Occipital lobe (tissue), 1 donor: ENCODE measurements at regions not wholly inside any gene's neighbourhood (a gene's known extent, or its start where the extent isn't known, plus 50 kb on each side); places are given as distances from the start of the nearest gene placed in this dataset.
"Not testable (repeated sequence)": the region's sequence is repeated elsewhere in the genome, so short reads cannot be mapped to it uniquely, and the experiment has no call there.

Experiments
- DNase-seq: peaks from one replicate; lab custom pipeline; 2025; lab: John Stamatoyannopoulos, UW

DNA sequence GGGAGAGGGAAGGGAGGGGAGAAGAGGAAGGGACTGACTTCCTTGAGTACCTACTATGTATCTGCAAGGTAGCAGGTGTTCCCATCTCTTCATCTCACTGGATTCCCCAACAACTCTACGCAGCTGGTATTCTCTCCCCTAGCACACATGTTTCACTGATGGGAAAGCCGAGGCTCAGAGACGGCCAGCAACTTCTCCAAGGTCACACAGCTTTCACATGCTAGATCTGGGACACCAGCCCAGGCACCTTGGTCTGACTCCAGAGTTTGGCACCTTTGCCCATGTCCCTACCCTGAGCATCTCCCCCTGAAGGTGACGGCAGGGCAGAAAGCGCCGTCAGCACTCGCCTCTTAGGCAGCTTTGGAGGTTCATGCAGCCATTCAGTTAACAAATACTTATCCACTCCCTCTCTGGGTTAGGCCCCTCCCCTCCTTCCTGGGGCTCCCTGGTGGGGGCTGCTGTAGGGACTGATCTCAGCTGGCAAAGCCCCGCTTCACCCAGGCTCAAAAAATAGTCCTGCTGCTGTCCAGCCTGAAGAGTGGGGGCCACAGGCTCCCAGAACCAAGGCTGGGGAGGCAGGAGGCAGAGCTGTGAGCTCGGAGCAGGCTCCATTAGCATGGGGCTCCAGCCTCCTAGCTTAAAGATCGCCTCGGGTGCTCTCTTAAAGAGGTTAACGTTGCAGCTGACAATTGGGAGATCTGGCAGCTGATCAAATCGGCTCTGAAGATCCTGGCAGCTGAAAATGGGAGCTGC is 79.4 kb downstream of the IGLL1 start:
- no peak for DNase-seq

DNA sequence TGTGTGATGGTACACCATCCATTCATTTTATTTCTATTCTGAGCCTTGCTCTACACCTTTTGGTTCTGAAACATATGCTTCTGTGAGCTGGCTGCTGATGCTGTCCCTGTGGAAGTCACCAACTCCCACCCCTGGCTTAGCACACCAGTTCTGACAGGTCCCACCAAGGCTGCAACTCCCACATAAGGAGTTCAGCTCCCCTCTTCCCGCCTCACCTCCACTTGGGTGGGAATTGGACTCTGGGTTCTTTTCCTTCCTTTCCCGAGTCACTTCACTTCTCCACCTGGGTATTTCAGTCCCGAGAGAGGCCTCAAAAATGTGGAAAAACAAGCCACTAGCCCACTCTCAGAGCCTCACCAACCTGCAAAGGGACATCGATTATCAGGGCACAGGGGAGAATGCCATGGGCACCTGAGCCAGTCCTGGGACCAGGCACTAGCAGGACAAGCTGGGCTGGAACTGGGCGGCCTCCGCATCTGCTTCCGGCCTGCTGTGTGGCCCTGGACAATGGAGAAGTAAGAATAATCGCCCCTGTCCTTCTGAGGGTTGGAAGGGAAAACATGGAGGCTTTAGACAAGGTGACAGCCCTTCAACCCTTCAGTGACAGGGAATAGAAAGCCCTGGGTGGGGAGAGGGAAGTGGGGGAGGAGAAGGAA is 80.1 kb downstream of the IGLL1 start:
- DNase-seq, result no peak

DNA sequence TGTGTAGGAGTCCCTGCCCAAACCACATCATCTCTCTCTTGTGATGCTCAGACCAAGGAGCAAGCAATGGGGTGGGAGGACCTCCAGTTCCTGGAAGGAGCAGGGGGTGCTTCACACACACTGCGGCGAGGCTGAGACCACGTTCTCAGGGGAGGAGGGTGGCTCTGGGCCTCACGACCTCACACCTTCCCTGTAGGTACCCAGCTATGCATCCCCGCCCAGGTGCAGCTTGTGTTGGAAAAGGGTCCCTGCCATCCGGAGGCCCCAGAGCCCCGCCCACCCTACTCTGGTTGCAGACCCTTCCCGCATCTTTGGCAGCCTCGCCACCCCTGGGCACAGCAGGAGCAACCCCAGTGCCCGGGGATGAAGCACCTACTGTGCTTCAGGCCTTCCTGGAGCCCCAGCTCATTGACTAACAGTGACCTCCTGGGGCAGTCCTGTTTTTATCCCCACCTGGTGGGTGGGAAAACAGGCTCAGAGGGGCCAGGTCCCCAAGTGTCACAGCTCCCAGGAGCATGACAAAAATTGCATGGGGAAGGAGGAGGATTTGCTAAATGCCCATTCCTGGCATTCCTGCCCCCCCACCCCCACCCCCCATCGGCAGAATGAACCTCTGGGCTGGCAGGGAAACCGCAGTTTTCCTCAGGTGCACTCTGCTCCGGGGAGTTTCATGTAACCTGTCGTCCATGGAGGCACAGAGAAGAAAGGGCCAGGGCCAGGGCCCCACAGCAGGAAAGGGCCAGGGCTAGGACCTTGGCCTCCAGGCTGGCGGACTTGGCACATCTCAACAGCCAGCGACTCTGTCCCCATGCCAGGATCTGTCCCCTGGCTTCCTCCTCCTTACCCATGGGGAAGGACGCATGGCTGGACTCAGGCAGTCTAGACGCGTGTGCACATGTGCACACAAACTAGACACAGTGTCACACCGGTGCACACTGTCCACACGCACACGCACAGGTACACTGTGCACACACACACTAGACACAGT is 81.0 kb downstream of the IGLL1 start:
- no peak for DNase-seq

DNA sequence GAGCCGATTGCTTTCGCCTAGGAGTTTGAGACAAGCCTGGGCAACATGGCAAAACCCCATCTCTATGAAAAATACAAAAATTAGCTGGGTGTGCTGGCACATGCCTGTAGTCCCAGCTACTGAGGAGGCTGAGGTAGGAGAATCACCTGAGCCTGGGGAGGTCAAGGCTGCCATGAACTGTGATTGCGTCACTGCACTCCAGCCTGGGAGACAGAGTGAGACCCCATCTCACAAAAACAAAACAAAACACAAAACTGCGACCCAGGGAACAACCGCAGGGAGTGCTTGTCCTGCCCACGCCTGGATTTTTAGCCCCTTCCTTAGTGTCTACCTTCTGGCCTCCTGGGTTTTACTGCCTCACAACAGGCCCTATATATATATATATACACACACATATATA is 82.2 kb downstream of the IGLL1 start:
- DNase-seq, result not testable (repeated sequence)

DNA sequence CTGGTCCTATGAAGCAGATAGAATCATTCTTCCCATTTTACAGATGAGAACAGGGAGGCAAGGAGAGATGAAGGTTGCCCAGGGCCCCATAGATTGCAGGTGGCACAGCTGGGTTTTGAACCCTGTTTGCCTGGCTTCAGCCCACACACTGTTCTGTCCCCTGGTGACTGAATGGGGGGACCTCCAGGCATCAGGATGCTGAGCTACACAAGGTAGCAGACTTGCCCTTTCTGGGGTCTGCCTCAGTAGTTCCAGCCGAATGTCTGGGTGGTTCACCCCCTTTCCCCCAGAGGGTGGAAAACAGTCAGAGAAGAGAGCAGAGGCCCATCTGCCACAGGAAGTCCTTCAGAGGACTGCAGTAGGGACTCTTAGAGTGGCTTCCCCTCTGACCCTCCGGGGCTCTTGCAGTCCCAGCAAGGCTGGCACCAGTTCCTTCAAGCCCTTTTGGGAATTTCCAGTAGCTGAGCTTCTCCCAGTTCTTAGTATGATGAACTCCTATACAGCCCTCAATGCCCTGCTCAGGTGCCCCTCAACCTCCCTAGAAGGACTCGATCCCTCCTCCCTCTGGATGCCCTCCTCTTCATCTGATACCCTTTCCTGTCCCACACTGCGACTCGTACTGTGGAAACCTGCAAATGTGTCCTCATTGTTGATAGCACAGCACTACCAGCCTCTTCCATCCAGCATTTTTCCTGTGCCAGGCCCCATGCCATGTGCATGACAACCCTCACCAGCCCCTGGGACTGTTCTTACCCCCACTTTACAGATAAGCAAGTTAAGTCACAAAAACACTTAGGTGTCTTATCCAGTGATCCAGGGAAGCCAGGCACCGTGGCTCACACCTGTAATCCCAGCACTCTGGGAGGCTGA is 82.8 kb downstream of the IGLL1 start:
- DNase-seq, result no peak

DNA sequence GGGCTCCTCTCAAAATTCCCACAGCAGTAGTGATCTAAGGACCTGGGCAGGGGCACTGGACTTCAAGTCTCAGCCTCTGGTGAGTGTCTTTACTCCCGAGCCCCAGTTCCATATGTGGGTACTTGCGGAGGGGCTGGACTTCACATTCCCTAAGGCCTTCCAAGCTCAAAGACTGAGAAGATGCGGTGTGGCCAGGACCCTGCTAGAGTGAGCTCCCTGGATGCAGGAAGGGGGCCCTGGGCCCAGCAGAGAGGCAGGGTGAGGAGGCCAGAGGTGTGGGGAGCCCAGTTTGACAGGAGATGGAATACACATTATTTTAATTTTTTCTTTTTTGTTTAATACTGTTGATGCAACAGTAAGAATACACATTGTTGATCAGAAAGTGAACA is 83.7 kb downstream of the IGLL1 start:
- no peak for DNase-seq

DNA sequence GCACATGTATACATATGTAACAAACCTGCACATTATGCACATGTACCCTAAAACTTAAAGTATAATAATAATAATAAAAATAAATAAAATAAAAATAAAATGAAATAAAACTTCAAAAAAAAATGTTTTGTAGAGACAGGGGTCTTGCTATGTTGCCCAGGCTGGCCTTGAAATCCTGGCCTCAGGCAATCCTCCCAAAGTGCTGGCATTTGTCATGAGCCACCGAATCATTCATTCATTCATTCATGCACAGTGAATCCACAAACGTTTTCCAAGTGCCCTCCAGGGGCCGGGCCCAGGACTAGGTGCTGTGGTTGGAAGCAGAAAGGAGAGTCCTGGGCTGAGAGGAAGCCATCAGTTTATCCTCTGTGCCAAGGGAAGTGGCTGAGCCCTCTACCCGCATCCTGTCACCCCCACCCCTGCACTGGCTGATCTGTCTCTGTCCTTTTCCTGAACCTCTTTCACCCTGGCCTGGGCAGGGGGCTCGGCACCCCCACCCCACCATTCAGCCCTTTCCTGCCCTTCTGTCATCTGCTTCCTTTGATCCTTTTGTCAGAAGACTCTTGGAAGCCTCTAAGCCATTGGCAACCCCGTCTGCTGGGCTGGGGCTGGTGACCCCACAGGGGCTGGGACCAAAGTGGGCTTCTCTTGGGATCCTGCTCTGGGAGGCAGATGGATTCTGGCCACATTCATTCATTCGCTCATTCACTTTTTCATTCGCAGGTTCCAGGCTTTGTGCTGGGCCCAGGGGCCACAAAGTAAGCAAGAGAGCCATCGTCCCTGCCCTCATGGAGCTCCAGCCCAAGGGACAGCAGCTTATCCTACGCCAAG is 84.3 kb downstream of the IGLL1 start:
- DNase-seq, result no peak

DNA sequence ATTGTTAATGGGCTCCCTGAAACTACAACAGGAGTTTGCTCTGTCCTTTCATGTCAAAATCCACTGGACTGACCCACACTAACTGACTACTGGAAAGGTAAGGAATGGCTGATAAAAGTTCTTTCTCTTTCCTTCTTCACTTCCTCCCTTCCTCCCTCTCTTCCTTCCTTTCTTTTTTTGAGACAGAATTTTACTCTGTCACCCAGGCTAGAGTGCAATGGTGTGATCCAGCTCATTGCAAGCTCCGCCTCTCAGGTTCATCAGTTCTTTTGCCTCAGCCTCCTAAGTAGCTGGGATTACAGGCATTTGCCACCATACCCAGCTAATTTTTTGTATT is 85.2 kb downstream of the IGLL1 start:
- DNase-seq, result no peak

DNA sequence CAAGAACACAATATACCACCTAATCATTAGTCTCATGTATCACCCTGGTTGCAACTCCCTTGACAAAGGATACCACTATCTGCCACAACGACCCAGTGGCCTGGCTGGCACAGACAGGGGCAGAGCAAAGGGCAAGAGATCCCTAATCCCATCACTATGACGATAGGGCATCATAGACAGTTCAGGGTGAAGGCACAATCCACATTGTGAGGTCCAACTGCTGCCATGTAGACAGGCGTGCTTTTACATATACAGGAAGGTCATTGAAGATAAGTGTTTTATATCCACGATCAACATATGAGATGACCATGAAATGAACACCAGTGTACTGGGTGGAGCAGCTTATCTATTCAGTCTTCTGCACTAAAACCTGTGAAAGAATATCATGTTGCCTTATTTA is 94.6 kb downstream of the IGLL1 start:
- no peak for DNase-seq

DNA sequence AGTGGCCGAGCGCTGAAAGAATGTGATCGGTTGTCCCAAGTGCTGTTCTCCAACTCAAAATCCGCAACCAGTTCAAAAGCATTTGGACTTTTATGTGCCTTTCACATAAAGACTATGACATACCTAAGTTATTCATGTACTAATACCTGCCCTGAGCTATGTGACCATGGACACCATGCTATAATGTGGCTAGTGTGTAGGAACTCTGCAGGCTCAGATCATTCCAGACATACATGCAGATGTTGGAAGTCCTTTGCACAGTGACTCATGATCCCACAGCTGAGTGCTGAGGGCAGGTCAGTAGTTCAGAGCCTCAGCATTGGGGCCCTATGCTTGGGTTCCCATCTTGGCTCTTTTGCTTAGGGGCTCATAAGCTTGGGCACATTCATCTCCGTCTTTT is 95.4 kb downstream of the IGLL1 start:
- no peak for DNase-seq

DNA sequence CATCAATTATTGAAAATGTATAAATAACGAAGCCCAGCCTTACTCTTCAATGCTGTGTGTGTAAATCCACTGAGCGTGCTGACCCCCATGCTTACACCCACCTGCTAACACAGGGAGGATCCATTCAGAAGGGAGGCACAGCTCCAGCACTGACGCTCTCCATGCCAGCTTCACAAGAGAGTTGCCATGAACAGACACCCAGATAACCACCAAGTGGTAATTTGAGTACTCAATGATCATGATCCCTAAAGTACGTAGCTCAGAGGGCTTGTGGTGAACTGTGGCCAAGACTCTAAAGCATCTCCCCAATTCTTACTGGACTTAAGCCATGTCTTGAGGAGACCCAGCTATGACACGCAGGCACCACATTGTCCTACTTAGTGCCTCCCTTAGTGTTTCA is 98.7 kb downstream of the IGLL1 start:
- DNase-seq, result no peak

DNA sequence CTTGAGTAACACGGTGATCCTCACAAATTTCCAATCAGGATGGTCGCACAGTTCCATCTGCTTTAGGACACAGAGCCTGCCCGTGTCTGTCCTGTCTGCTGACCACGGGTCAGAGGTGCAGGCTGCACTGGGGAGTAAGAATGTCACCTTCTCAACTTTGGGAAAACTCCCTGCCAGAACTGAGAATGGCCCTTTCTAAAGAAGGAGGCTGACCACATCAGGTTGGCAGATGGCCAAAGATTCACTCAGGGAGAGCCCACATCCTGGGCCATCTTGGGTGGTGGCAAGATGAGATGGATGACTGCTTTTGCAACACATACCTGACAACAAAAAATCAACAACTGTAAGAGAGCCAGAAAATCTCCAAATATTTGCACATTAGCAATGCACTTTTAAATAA is 101.9 kb downstream of the IGLL1 start:
- DNase-seq, result no peak

DNA sequence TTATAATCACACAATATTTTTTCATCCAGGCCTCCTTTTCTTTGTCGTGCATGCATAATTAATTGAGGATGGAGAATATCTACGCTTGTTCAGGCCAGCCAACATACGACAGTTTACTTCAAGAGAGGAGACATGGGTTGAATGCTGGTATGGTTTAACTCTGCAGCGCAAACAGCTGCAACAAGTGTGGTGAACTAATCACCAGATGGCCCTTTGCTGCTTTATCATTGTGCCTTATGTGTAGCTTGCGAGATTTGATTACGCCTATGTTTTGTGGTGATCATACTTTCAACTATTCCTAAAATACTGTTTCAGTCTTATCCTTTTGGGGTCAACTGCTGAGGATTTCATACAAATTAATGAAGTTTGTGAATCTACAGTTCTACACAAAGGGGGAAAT is 105.6 kb downstream of the IGLL1 start:
- not testable (repeated sequence) for DNase-seq

DNA sequence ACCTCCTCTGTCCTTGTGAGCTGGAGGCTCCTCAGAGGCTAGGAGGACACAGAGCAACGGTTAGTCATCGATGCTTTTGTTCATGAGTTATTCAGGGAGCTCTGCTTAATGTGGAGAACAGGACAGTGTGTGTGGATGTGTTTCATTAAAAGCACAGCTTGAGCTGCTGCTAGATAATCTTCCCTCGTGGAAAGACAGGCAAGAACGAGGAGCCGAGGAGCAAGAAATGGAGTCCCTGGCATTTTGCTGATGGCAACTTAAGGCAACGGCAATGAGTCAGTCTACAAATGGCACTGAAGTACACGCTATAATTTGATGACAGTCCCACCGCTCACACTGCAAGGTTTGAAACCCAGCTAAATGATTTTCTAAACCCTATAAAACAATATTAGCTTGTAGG is 106.2 kb downstream of the IGLL1 start:
- DNase-seq, result no peak

DNA sequence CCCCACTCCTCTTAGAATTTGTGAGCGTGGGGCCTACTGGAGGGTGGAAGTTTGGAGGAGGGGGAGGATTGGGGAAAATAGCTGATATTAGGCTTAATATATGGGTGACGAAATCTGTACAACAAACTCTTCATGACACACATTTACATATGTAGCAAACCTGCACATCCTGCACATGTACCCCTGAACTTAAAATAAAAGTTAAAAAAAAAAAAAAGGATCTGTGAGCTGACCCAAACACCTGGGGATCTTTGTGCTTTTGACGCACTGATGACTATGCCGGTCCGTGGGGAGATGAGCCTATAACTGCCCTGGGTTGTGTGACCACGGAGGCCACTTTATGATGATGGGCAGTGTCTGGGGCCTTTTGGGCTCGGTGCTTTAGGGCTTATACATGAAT is 107.7 kb downstream of the IGLL1 start:
- DNase-seq, result not testable (repeated sequence)

DNA sequence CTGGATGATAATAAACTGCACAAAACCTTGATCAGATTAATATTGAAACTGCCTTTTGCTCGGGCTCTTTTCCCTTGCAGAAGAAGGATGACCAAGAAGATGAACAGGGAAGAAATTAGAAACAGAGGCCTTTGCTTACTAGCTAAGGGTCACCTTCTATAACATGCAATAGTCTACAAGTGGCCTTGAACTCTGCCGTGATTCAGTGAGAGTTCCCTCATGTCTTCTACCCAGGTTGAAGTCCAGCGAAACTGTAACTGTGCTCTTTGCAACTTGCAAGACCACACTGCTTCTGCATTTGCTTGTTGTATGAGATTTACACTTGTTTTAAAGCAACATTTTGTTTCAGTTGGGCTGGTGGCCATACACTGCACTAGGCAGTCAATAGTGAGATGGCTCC is 108.4 kb downstream of the IGLL1 start:
- no peak for DNase-seq

DNA sequence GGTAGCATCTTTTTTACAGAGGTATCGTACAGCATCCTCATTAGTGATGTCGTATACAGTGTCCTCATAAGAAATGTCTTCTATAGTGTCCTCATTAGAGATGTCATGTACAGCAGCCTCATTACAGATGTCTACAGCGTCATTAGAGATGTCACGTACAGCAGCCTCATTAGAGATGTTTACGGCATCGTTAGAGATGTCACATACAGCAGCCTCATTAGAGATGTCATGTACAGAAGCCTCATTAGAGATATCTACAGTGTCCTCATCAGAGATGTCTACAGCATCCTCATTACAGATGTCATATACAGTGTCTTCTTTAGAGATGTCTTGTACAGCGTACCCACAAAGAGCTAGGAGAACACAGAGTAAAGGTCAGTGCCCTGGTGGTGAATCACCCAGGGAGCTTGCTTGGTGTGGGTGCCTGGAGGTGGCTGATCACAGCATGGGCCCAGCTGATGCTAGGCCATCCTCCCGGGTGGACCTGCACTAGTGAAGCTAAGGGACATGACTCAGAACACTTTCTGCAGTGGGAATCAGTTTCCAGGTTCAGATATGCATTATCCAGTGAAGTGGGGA is 109.2 kb downstream of the IGLL1 start:
- no peak for DNase-seq

DNA sequence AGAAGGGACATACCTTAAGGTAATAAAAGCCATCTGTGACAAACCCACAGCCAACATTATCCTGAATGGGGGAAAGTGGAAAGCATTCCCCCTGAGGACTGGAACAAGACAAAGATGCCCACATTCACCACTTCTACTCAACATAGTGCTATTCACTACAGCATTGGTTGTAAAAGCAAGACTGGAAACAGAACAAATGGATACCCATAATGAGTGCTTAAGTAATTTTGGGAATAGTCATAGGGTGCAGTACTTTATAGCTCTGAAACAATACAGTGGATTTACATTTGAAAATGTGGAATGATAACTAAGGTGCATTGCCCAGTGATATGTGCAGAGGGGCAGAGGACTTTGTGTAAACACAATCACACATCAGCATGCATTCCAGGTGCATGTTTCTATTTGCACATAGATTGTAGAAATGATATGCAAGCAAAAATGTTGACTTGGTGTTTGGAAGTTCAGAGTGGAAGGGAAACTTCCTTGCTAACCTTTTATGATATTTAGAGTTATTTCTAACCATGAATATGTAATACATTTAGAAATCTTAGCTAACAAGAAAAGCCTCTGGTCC is 112.3 kb downstream of the IGLL1 start:
- no peak for DNase-seq

DNA sequence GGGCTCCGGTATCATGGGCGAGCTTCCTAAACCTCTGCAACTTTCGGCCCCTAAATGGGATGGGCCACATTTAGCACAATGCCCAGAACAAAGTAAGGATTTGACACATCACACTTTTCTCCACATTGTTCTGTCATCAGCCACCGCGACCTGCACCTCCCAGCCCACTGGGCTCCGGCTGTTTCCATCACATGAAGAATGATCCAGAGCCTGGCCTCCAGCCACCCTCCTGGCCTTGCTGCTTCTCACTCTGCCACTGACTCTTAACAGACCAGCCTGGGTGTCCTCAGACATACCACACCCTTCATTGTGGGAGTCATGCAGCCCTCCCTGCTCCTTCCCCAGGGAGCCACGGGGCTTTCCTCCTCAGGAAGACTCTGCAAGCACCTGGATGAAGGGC is 113.7 kb downstream of the IGLL1 start:
- no peak for DNase-seq

DNA sequence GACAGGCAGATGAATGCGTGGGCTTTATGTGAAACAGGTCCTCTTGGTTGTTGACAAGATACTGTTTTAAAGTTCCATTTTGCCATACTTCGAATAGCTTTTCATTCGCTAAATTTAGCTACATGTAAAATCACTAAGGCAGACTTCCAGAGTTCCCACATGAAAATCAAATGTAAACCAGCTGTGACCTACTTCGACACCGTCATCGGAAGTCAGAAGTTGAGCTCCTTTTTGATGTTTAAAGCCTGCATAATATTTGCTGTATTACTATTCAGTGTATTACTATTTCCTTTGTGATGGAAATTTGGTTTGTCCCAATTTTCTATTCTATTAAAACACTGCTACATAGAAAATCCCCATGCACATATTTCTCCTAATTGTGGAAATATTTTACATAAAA is 115.3 kb downstream of the IGLL1 start:
- not testable (repeated sequence) for DNase-seq
